NCI-H1417 (cell line): ENCODE measurements at regions not wholly inside any gene's neighbourhood (a gene's known extent, or its start where the extent isn't known, plus 50 kb on each side); places are given as distances from the start of the nearest gene placed in this dataset.

ENCODE experiments used
- DNase-seq, 3 experiments: peaks; one replicate each; lab custom pipeline; 2025; lab: John Stamatoyannopoulos, UW

DNA sequence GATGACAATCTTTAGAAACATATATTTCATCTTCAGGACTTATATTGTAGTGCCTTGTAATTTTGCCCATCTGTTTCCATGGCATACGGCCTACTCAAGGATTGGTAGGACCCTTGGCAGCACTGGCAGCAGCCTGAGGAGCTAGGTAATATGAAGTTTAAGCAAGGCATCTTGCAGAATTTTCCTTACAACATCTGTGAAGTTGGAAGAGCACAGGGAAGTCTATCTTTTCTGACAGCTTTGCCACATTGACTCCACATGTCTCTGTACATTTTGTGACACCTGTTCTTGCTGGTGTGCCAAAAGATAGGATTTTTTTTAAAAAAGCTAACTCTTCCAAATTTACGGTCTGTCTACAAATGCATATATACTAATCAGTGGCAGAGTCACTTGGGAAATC, 1235.2 kb downstream of the PCDH7 start:
- DNase-seq = no peak

DNA sequence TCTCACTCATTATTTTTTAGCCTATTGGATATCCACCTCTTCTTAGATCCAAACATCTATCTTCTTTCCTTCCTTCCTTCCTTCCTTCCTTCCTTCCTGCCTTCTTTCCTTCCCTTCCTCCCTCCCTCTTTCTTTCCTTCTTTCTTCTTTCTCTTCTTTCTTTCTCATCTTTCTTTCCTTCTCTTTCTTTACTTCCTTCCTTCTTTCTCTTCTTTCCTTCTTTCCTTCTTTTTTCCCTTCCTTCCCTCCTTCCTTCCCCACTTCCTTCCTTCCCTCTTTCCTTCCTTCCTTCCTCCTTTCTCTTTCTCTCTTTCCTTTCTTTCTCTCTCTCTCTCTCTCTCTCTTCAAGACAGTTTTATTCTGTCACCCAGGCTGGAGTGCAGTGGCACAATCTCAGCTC, 1239.8 kb downstream of the PCDH7 start:
- no peak for DNase-seq

DNA sequence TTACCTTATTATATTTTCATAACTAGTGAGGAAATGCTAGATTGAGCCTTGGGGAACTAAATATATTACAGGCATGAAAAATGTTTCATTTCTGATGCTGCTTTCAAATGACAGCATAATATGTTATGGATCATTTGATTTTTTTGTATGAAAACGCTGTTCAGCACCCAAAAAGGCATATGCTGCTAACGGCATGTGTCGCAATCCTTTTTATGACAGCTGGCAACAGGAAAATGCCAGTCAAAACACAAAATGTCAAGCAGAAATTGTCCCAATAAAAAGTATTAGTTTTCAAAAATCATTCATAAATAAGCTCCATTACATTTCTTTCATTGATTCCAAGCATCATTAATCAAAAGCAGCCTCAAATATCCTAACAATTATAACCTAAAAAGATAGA, 1244.5 kb downstream of the PCDH7 start:
- no peak for DNase-seq

DNA sequence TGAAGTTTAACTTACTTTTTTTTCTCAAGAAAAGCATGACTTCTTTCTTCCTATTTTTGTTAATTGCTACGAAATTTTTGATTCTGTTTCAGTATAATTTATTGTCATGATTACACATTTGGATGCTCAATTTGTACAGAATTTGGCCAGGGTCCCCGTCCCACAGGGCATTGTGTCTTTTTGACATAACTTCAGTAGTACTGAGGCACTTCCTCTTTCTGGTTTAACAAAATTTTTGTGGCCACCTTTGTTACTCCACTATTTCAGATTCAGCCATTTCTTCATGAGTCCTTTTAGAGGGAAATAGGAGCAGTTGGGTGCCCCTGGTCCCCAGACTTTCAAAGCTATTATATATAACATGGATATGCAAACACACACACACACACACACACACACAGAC, 1248.7 kb downstream of the PCDH7 start:
- no peak for DNase-seq

DNA sequence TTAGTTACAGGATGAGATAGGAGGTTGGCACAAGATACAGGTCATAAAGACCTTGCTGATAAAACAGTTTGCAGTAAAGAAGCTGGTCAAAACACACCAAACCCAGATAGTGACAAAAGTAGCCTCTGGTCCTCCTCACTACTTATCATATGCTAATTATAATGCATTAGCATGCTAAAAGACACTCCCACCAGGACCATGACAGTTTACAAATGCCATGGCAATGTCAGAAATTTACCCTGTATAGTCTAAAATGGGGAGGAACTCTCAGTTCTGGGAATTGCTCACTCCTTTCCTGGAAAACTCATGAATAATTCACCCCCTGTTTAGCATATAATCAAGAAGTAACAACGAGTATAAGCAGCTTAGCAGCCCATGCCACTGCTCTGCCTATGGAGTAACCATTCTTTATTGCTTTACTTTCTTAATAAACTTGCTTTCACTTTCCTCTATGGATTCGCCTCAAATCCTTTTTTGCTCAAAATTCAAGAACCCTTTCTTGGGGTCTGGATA, 1254.4 kb downstream of the PCDH7 start:
- DNase-seq = no peak

DNA sequence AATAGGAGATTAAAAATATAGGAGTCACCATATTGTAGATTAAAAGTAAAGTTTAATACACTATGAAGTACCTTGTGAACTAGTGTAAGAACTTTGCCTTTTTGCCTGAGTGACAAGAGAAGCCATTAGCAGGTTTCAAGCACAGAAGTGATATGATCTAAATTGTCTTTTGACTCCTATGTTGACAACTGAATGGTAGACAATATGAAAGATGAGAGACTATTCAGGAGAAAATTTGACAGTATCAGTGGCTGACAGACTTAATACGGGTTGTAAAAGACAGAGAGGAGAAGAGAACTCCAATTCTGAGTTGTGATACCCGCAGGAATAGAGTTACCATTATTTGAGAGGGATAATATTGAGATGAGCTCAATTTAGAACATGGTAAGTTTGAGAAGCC, 1259.8 kb downstream of the PCDH7 start:
- no peak for DNase-seq

DNA sequence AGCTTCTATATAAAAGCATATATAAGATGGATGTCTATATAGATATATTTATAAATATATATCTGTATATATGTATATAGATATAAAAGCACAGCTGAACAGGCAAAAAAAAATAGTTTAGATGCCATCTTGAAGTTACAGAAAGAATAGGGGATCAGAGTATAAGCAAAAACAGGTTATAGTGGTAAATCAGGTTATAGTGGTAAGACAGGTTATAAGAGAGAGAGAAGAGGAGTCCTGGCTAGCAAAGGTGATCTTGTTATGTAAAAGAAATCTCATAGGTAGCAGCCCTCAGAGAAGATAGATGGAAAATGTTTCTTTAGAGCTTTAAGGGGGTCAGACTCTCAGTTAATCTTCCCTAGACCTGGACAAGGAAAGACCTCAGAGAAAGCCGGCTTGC, 1263.1 kb downstream of the PCDH7 start:
- no peak for DNase-seq

DNA sequence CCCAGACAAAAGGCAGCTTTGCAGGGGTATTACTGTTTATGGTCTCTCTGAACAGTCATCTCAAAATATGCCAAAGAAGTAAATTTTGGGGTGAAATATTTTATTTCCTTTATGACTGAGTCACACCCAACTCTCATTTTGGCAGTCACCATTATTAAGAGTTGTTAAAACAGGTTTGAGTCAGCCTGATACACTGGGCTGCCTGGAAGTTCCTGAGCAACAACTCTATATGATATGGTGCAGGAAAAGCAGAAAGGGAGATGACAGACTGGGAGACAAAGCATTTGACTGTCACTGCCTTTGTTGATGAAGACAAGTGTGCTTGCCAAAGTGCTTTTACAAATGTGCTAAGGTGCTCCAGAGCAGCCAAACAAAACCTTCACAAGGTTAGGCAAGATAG, 1263.5 kb downstream of the PCDH7 start:
- DNase-seq = no peak

DNA sequence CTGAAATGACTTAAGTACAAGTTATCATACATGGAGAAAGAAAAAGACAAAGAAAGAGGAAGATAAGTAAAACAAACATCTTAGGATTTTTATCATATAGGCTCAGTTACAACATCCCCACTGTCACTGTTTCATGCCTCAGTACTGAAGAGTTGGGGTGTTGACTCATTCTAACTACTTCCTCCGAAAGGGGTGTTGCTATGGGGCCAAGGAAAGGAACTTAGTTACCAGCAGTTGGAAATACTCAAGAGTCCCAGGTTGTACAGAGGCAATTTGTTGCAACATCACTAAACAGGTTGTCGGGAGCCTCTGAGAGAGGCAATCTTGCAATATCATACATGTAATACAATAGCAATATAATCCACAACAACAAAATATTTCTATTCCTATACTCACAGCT, 1264.7 kb downstream of the PCDH7 start:
- DNase-seq = no peak

DNA sequence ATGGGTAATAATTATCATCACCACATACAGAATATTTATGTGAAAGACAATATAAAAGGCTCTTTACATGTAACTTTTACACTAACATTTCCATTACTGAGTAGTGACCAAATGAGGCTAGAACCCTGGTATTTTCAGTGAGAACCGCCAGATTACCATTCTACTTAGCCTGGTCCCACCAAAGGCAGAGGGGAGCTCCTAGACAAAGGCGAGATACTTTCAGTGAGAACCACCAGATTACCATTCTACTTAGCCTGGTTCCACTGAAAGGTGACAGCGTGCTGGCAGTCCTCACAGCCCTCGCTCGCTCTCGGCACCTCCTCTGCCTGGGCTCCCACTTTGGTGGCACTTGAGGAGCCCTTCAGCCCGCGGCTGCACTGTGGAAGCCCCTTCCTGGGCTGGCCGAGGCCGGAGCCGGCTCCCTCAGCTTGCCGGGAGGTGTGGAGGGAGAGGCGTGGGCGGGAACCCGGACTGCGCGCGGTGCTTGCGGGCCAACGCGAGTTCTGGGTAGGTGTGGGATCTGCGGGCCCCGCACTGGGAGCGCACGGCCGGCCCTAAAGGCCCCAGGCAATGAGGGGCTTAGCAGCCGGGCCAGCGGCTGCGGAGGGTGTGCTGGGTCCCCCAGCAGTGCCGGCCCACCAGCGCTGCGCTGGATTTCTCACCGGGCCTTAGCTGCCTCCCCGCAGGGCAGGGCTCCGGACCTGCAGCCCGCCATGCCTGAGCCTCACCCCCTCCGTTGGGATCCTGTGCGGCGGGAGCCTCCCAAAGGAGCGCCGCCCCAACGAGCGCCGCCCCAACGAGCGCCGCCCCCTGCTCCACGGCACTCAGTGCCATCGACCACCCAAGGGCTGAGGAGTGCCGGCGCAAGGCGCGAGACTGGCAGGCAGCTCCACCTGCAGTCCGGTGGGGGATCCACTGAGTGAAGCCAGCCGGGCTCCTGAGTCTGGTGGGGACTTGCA, 1276.1 kb downstream of the PCDH7 start:
- DNase-seq = no peak

DNA sequence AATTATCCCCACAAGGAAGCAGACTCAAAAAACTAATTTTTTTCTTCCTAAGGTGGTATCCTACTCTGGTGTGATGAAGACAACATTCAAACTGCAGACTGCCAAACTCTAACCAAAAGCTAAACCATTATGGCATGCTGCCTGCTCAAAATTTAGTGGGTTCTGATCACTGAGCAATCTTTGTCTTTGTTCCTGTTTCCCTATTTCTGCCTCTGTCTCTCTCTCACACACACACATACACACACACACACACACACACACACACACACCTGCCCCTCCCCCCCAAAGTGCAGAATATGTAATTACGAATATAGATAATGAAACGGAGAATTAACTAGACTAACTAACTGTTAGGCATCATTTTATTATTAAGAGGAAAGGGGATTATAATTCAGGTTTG, 1278.6 kb downstream of the PCDH7 start:
- DNase-seq = no peak

DNA sequence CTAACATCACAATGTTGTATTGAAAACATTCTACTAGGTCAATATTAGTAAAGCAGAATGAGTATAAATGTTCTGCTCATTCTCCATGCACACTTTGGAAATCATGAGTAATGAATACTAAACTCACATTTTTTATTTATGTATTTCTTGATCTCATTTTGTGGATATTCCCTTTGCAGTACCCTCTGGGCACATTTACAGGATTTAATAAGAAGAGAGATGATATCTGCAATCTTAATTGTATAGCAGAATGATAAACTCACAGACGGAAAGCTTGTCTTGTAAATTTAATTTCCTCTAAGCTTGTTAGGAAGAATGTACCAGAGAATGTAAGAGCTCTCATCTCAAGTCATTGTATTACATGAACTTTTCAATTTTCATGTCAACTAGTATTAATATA, 1279.7 kb downstream of the PCDH7 start:
- no peak for DNase-seq

DNA sequence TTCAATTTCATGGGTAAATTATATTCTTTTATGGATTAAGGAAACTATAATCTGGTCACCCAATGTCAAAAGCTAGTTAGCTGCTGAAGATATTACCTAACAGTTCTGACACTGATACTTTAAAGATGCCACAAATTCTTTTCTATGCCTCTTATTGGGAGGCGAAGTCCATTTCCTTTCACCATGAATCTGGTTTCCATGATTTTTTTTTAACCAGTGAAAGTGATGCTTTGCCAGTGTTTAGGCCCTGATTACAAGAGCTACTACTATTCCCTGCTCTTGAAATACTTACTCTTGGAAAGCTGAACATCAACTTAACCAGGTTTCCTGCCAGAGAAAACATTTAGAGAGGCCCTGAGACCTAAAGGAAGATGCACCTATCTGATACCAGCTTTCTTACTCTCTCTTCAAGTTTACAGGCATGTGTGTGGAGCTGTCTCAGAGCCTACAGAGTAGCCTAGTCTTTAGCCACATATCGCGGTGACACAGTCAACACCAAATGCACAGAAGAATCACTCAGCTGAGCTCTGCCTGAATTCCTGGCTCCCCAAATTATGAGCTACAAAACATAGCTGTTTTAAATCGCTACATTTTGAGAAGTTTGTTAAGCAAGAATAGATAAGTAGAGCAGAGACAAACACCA, 1280.8 kb downstream of the PCDH7 start:
- DNase-seq = no peak

DNA sequence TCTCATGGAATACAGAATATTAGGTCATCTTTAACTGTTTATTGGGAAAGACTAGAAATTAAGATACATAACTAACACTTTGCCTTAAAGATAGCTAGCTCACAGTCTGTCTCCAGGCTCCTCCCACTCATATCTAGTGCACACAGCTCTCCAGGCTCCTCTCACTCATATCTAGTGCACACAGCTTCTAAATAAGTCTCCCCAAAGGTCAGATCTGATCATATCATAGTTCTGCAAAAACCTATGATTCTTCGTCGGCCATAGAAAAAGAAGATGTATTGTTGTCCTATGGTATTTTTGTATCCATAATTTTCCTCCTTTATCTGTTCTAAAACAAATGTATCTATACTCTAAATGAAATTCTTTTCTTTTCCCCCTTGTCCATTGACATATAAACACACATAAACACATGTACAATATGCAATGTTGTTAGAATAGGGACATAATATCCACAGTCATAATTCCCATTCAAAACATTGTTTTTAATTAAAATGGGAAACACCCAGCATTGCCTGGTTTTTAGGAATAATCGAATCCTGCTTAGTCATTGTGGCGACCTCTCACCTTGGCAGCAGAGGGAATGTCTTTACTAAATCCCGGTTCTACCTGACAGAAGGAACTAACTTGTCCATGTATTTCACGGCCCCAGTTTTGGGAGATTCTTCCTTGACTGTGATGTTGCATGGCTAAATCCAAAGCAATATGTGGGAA, 1282.0 kb downstream of the PCDH7 start:
- DNase-seq = no peak

DNA sequence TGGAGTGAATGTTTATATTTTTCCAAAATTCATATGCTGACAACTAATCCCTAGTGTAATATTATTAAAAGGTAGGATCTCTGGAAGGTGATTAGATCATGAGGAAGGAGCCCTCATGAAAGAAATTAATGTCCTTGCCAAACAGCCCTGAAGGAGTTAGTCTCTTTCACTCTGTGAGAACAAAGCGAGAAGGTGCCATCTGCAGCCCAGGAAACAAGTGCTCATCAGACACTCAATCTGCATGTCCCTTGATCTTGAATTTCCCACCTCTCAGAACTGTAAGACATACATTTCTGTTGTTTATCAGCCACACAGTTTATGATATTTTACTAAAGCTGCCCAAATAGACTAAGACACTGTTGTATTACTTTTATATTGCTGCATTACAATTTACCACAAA, 1283.4 kb downstream of the PCDH7 start:
- peak in 1 of 3 experiments; percentile 12 for DNase-seq

DNA sequence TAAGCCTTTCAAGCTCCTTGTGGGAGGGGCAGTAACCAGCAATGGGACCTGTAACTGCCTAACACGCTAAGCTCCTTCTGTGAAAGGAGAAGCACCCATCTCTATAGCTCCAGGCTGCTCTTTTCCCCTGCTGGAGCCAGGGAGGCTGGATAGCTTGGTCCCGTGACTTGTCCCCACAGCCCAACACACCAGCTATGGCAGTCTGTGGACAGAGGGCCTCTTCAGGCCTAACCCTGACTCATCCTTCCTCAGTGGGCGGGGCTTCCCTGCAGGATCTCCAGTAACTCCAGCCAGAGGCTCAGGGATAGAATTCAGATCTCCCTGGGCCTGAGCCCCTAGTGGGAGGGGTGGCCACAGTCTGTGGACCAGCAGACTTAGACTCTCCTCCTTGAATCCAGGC, 1290.1 kb downstream of the PCDH7 start:
- DNase-seq = no peak

DNA sequence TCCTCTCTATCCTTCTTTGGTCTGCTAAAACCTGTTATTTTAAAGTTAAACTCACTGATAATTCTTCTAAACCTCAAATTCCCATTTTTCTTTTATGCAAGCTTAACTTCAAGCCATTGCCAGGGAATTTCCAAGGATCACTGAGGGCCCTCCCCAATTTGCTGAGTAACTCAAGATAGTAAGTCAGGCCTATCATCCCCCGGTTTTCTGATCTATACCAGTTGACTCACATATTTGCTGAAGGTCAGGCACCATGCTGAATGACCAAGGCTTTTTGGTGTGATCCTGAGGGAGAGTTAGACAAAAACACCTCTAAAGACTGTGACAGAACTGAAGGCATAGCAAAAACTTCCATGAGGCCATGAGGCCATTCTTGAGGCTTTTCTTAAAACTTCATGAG, 1301.9 kb downstream of the PCDH7 start:
- DNase-seq = no peak

DNA sequence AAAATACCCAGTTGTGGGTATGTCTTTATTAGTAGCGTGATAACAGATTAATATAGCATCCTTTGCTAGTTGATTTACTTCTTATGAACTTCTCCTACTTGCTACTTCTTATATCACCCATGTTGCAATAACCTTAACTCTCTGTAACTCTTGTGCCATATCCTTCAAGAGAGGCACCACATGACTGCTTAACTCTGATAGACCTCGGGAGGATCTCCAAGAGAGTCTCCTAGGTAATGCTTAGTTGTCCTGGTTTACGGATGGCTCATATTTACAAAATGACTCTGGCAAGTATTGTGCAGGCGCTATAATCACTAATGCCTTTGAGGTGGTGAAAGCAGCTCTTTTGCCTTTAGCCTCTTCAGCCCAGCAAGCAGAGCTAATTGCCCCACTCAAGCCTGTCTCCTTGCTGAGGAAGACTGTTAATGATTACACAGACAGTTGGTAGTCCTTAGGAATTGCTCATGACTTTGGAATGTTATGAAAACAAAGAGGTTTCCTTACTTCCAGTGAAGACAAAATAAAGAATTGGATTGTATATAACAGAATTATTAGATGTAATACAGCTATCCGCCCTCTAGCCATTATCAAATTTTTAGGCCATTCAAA, 1305.8 kb downstream of the PCDH7 start:
- peak in 2 of 3 experiments; percentile 21 to 76 for DNase-seq

DNA sequence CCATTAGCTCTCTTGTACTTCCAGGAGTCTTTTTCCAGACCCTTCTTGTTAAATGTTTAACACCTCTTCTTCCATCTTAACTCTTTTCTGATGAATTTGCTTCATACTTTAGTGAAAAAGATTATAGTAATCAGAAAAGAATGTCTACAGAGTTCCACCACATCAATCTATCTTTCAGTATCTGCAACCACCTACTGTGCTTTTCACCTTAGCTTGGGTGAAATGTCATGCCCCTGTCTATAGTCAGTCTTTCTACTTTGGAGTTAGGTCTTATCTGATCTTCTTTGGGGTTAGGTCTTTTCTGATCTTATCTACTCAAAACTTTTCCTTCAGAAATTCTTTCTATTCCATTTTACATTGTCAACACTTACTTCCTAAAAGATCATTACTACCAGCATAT, 1310.2 kb downstream of the PCDH7 start:
- DNase-seq = no peak

DNA sequence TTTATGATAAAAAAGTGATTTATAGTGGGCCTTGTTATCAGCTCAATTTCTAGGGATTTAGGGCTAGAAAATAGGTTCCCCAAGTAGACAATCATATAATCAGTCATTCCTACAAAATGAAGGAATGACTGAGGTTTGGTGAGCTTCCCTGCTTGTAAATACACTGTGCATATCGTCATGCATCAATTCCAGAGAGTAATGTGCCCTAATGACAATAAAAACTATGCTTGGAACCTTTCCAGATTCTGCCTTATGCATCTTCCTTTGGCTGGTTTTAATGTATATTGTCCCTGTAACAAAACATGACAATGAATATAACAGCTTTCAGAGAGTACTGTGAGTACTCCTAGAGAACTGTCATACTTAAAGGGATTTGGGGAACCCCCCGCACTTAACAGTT, 1310.9 kb downstream of the PCDH7 start:
- DNase-seq = no peak

DNA sequence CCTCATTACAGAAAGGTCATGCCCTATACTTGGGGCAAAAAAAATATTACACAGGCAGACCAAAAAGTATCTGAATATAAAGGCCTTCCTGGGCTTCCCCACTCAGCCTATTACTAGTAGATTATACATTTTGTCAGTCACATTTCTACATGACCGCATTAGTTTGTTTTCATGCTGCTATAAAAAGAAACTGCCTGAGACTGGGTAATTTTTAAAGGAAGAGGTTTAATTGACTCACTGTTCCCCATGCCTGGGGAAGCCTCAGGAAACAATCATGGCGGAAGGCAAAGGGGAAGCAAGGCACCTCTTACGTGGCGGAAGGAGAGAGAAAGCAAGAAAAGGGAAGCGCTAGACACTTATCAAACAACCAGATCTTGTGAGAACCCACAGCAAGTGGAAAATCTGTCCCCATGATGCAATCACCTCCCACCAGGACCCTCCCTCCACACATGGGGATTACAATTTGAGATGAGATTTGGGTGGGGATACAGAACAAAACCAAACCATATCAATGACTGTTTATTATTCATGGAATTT, 1312.0 kb downstream of the PCDH7 start:
- DNase-seq = no peak

DNA sequence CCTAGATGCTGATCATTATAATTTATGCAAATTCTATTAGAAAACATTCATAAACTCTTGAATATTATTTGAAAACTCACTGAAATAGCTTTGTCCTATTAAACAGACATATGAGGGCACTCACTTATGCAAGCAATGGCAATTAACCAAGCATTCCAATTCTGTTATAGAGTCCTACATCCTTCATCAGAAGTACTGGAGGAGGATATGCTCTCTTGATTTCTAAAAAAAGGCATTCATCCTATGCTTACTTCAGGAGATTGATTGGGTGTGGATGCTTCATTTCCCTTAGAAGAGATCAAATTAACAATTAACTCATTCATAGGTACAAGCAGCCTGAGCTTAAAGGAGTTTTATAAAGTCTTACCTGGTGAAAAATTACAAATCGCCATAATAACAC, 1317.2 kb downstream of the PCDH7 start:
- no peak for DNase-seq
